ENCODE measurements at regions not wholly inside any gene's neighbourhood (a gene's known extent, or its start where the extent isn't known, plus 50 kb on each side); places are given as distances from the start of the nearest gene placed in this dataset.

- DNase-seq, result no peak
Observed at GRCh38 chr10:28250782-28251181, 52.1 kb downstream of the MPP7 start.

- no peak for DNase-seq
Observed at GRCh38 chr10:28250358-28250757, 52.5 kb downstream of the MPP7 start.

- DNase-seq, result no peak
Observed at GRCh38 chr10:28249512-28249911, 53.4 kb downstream of the MPP7 start.

- DNase-seq, result peak; percentile 1
Observed at GRCh38 chr10:28248092-28248491, 54.8 kb downstream of the MPP7 start.

GRCh38 chr10:28246023-28246422 lies 56.8 kb downstream of the MPP7 start:
- DNase-seq, result no peak

GRCh38 chr10:28243923-28244322 lies 58.9 kb downstream of the MPP7 start:
- DNase-seq, result no peak

GRCh38 chr10:28242555-28243204 lies 60.2 kb downstream of the MPP7 start:
- no peak for DNase-seq

GRCh38 chr10:28241741-28242399 lies 61.0 kb downstream of the MPP7 start:
- no peak for DNase-seq

- no peak for DNase-seq
Observed at GRCh38 chr10:28240400-28240799, 62.5 kb downstream of the MPP7 start.

- DNase-seq, result no peak
Observed at GRCh38 chr10:28236591-28236990, 66.3 kb downstream of the MPP7 start.

GRCh38 chr10:28220811-28221210 lies 82.1 kb downstream of the MPP7 start:
- no peak for DNase-seq

GRCh38 chr10:28219251-28219650 lies 83.6 kb downstream of the MPP7 start:
- DNase-seq, result no peak

- no peak for DNase-seq
Observed at GRCh38 chr10:28217848-28218247, 85.0 kb downstream of the MPP7 start.

- no peak for DNase-seq
Observed at GRCh38 chr10:28215930-28216329, 86.9 kb downstream of the MPP7 start.

- DNase-seq, result no peak
Observed at GRCh38 chr10:28214219-28214618, 88.6 kb downstream of the MPP7 start.

- DNase-seq, result no peak
Observed at GRCh38 chr10:28211759-28212158, 91.1 kb downstream of the MPP7 start.

- DNase-seq, result no peak
Observed at GRCh38 chr10:28207799-28208198, 95.1 kb downstream of the MPP7 start.

GRCh38 chr10:28202941-28203352 lies 99.9 kb downstream of the MPP7 start:
- DNase-seq, result no peak

GRCh38 chr10:28201410-28202400 lies 101.2 kb downstream of the MPP7 start:
- no peak for DNase-seq

GRCh38 chr10:28200775-28201174 lies 102.1 kb downstream of the MPP7 start:
- no peak for DNase-seq

- no peak for DNase-seq
Observed at GRCh38 chr10:28199941-28200340, 102.9 kb downstream of the MPP7 start.

GRCh38 chr10:28190196-28190595 lies 112.7 kb downstream of the MPP7 start:
- DNase-seq, result no peak

- DNase-seq, result no peak
Observed at GRCh38 chr10:28188526-28188925, 114.3 kb downstream of the MPP7 start.

Data from NCI-H187 treated with DMSO at 0.1 percent for 48 hours (cell line).